Left renal cortex interstitium (tissue), 4 donors: ENCODE measurements at regions not wholly inside any gene's neighbourhood (a gene's known extent, or its start where the extent isn't known, plus 50 kb on each side); places are given as distances from the start of the nearest gene placed in this dataset.

Experiments used
- DNase-seq, 4 donors: peaks; one replicate each; pipeline ENCODE4 v3.0.0-alpha.2; 2013; ENCODE audit warnings: low read depth in 4 of 4, low spot score in 2 of 4, missing footprints in 1 of 4

- no peak for DNase-seq
These were observed 170.0 kb downstream of the ACKR3 start for GRCh38 chr2:236739663-236740062.

GRCh38 chr2:236740506-236740905 is 170.9 kb downstream of the ACKR3 start:
- no peak for DNase-seq

GRCh38 chr2:236743039-236743920 is 173.7 kb downstream of the ACKR3 start:
- DNase-seq = peak in 1 of 4 donors; percentile 74

GRCh38 chr2:236743921-236744280 is 174.3 kb downstream of the ACKR3 start:
- DNase-seq = no peak

GRCh38 chr2:236744281-236744705 is 174.7 kb downstream of the ACKR3 start:
- no peak for DNase-seq

- DNase-seq = no peak
These were observed 175.1 kb downstream of the ACKR3 start for GRCh38 chr2:236744716-236745115.

GRCh38 chr2:236745420-236746210 is 176.0 kb downstream of the ACKR3 start:
- DNase-seq = no peak

- DNase-seq = no peak
These were observed 177.2 kb downstream of the ACKR3 start for GRCh38 chr2:236746833-236747232.

- no peak for DNase-seq
These were observed 177.8 kb downstream of the ACKR3 start for GRCh38 chr2:236747426-236747825.

- DNase-seq = no peak
These were observed 178.3 kb downstream of the ACKR3 start for GRCh38 chr2:236747925-236748324.

GRCh38 chr2:236748385-236748784 is 178.8 kb downstream of the ACKR3 start:
- no peak for DNase-seq

- DNase-seq = no peak
These were observed 179.2 kb downstream of the ACKR3 start for GRCh38 chr2:236748801-236749200.

- DNase-seq = no peak
These were observed 179.7 kb downstream of the ACKR3 start for GRCh38 chr2:236749346-236749745.

GRCh38 chr2:236752096-236752495 is 182.5 kb downstream of the ACKR3 start:
- no peak for DNase-seq

GRCh38 chr2:236753606-236754270 is 184.1 kb downstream of the ACKR3 start:
- DNase-seq = no peak

- no peak for DNase-seq
These were observed 184.8 kb downstream of the ACKR3 start for GRCh38 chr2:236754271-236754944.

- DNase-seq = no peak
These were observed 185.7 kb downstream of the ACKR3 start for GRCh38 chr2:236755278-236755840.

GRCh38 chr2:236758406-236758805 is 188.8 kb downstream of the ACKR3 start:
- no peak for DNase-seq

GRCh38 chr2:236760246-236760645 is 190.6 kb downstream of the ACKR3 start:
- no peak for DNase-seq

GRCh38 chr2:236761358-236761757 is 191.7 kb downstream of the ACKR3 start:
- no peak for DNase-seq
